Loucy (cell line): ENCODE measurements at regions not wholly inside any gene's neighbourhood (a gene's known extent, or its start where the extent isn't known, plus 50 kb on each side); places are given as distances from the start of the nearest gene placed in this dataset.
"Not testable (repeated sequence)": the region's sequence is repeated elsewhere in the genome, so short reads cannot be mapped to it uniquely, and the experiment has no call there.

Experiments used
- EZH2phosphoT487 ChIP-seq: fragments of 200-600 bp; IDR thresholded peaks from 2 replicates; pipeline ENCODE4 v1.6.1; 2018; ENCODE audit warnings: antibody characterized with exemption, mild to moderate bottlenecking, moderate library complexity, borderline replicate concordance
- TF ChIP-seq, protein P1 (sequence below): fragments of 200-600 bp; sonication (generic); conservative IDR thresholded peaks from 2 replicates; pipeline ENCODE4 v1.5.1; 2014; ENCODE audit warnings: mild to moderate bottlenecking, antibody characterized with exemption, low read length

DNA sequence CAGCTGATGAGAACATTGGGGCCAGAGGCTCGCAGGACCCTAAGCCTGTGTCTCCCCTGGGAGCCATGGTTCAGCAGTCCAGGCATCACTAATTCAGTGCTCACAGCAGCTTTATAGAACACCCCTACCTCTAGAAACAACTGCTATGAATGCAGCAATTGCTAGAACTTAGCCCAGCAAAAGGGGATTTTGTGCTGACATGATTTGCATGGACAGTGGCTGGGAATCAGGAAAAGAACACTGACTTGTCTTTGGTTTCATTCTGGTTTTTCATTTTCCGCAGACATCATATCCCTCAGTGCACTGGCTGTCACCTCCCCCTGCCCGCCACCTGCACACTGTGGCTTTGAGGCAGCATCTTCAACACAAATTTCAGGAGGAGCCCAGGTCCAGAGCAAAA lies 3964.9 kb upstream of the TPTE start:
- TF ChIP-seq, protein P1, sequence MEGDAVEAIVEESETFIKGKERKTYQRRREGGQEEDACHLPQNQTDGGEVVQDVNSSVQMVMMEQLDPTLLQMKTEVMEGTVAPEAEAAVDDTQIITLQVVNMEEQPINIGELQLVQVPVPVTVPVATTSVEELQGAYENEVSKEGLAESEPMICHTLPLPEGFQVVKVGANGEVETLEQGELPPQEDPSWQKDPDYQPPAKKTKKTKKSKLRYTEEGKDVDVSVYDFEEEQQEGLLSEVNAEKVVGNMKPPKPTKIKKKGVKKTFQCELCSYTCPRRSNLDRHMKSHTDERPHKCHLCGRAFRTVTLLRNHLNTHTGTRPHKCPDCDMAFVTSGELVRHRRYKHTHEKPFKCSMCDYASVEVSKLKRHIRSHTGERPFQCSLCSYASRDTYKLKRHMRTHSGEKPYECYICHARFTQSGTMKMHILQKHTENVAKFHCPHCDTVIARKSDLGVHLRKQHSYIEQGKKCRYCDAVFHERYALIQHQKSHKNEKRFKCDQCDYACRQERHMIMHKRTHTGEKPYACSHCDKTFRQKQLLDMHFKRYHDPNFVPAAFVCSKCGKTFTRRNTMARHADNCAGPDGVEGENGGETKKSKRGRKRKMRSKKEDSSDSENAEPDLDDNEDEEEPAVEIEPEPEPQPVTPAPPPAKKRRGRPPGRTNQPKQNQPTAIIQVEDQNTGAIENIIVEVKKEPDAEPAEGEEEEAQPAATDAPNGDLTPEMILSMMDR, result not testable (repeated sequence)
- TF ChIP-seq EZH2phosphoT487, result not testable (repeated sequence)
